IPS-NIHi7 (cell line): ENCODE measurements at regions not wholly inside any gene's neighbourhood (a gene's known extent, or its start where the extent isn't known, plus 50 kb on each side); places are given as distances from the start of the nearest gene placed in this dataset.

Experiments
- DNase-seq: peaks from one replicate; pipeline ENCODE4 v3.0.0; 2012; ENCODE audit warnings: mixed read lengths; ENCODE audit errors: extremely low spot score

- no peak for DNase-seq
Measured at GRCh38 chr10:55374060-55374459, 573.0 kb upstream of the PCDH15 start.

- no peak for DNase-seq
Measured at GRCh38 chr10:55369670-55370420, 568.8 kb upstream of the PCDH15 start.

- no peak for DNase-seq
Measured at GRCh38 chr10:55368467-55368866, 567.4 kb upstream of the PCDH15 start.

DNA sequence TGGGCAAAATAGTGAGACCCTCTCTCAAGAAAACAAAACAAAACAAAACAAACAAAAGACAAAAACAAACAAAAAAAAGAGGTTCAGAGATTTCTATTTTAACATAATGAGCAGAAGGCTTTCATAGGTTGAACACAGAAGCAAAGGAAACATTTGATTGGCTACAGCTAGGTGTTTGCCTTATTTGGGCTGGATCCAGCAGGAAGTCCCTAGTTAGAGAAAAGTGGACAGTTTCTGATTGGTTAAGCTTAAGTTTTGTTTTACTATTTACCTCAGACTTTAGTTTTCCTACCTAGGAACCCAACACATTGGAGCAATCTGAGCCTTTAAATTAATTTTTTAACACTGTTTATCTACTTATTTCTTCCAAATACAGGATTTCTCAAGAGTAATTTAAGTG lies 566.5 kb upstream of the PCDH15 start:
- DNase-seq: no peak

DNA sequence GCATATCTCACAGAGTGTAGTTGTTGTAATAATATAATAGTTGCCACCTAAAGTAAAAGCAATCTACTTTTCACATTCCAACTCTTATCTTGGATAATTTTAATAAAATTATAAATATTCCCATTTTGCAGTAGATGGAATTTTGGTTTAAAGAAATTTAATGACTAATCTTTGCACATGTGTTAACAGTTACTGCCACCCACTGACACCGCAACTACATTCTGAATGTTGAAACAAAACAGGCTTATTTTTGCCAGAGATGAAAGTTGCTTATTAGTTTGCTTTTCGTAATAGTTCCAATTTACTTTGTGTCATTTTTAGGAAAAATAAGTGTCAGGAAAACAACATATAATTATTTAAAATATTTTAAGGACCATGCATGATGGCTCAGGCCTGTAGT lies 557.5 kb upstream of the PCDH15 start:
- no peak for DNase-seq

- DNase-seq: no peak
Measured at GRCh38 chr10:55353414-55353813, 552.4 kb upstream of the PCDH15 start.

GRCh38 chr10:55351431-55351830 lies 550.4 kb upstream of the PCDH15 start:
- no peak for DNase-seq

DNA sequence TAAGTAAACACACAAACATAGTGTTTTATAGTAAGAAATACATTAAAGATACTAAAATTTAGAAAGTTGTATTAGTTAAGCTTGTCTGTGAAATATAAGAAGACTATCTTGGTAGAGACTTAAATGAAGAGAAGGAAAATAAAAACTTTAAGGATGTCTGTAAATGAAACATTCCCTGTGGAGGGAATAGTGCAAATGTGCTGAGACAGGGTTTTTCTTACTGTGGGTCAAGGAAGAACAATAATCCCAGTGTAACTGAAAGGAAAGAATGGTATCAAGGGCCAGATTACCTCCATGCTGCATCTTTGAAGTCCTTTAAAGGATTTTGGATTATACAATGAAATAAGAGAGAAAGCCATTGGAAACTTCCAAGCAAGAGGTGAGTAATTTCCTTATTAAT lies 547.5 kb upstream of the PCDH15 start:
- no peak for DNase-seq

- DNase-seq: no peak
Measured at GRCh38 chr10:55330486-55330885, 529.5 kb upstream of the PCDH15 start.

GRCh38 chr10:55329796-55330195 lies 528.8 kb upstream of the PCDH15 start:
- DNase-seq: no peak

GRCh38 chr10:55320187-55320700 lies 519.2 kb upstream of the PCDH15 start:
- no peak for DNase-seq

DNA sequence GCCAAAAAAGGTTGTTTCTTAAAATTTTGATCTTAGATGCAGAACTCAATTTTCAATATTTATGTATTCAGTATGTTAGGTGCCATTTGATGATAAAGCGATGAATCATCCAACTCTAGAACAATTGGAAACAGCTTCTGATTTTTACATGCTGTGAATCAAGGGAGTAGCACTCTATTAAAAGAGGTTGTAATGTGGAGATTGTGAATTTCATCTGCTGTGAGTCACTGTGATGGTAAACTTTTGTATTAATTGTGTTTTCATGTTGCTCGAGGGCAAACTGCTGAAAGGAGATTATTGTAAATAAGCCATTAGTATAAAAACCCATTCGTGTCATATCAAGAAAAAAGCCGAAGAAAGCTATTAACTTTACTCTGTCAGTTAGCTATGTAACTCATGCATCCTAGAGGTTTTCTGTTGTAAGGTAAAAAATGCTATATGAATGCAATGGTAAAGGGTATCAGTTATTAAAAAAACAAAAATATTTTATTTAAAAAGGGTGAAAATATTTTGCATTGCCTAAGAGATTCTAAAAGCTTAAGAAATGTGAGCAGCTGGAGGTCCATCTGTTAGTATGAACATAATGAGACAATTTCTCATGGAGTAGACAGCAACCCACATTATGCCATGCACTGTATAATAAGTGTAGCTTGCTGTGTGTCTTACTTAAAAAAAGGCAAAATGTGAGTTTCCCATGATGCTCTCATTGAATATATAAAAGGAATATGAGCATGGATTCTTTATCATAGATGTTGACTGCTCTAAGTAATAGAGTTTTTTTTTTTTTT lies 511.0 kb upstream of the PCDH15 start:
- DNase-seq: no peak

- no peak for DNase-seq
Measured at GRCh38 chr10:55310143-55310542, 509.1 kb upstream of the PCDH15 start.

DNA sequence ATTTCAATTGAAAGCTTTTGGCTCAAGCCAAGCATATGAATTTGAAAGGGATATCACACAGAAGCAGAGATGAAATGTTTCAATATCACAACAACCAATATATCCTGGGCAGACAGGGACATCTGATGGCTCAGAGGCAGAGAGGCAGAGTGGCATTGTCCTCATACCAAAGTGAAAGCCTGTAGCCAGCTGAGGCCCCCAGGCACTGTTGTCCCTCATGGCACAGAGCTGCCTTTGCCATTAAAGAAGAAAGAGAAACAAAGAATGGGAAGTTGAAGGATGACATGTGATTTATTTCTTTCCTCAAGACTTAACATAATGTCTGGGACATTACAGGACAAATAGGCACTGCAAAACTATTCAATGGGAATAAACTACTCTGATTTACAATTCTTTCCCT lies 504.3 kb upstream of the PCDH15 start:
- DNase-seq: no peak

- no peak for DNase-seq
Measured at GRCh38 chr10:55287346-55287745, 486.3 kb upstream of the PCDH15 start.

DNA sequence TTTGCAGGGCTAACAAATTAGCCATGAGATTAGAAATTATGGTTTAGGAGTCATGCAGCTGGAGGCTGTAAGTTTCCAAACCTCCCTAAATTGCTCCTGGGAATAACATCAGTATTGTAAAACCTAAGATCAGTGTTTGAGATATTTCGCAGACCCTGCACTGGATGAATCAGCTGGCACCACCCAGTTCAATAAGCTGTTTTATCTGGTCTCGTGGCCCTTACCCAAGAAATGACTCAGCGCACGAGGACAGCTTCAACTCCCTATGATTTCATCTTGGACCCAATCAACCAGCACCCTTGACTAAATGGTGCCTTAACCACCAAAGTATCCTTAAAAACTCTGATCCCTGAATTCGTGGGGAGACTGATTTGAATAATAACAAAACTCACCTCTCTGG lies 482.0 kb upstream of the PCDH15 start:
- DNase-seq: no peak

- no peak for DNase-seq
Measured at GRCh38 chr10:55280696-55281095, 479.7 kb upstream of the PCDH15 start.

GRCh38 chr10:55277549-55277948 lies 476.5 kb upstream of the PCDH15 start:
- no peak for DNase-seq

GRCh38 chr10:55274367-55274766 lies 473.3 kb upstream of the PCDH15 start:
- no peak for DNase-seq

GRCh38 chr10:55273946-55274345 lies 472.9 kb upstream of the PCDH15 start:
- DNase-seq: no peak

- DNase-seq: no peak
Measured at GRCh38 chr10:55272886-55273285, 471.9 kb upstream of the PCDH15 start.

- no peak for DNase-seq
Measured at GRCh38 chr10:55266797-55267196, 465.8 kb upstream of the PCDH15 start.

GRCh38 chr10:55263327-55263726 lies 462.3 kb upstream of the PCDH15 start:
- no peak for DNase-seq
